H1 (cell line): ENCODE measurements at regions not wholly inside any gene's neighbourhood (a gene's known extent, or its start where the extent isn't known, plus 50 kb on each side); places are given as distances from the start of the nearest gene placed in this dataset.

ENCODE experiments used
- BCL11A ChIP-seq, 2 experiments: IDR thresholded peaks; one replicate each; pipeline ENCODE4 v1.6.1; 2011; ENCODE audit warnings: low read depth in 2 of 2, low read length in 2 of 2, mild to moderate bottlenecking in 2 of 2
- GABPA ChIP-seq: IDR thresholded peaks from 2 replicates; pipeline ENCODE4 v1.6.1; 2011; ENCODE audit warnings: mild to moderate bottlenecking, low read length, moderate library complexity, borderline replicate concordance; ENCODE audit not compliant: insufficient read depth
- JUND ChIP-seq: IDR thresholded peaks from 2 replicates; pipeline ENCODE4 v1.6.1; 2011; ENCODE audit warnings: mild to moderate bottlenecking, improper control_type of control experiment, low read length
- POLR2AphosphoS5 ChIP-seq: IDR thresholded peaks from 2 replicates; pipeline ENCODE4 v1.6.1; 2011; ENCODE audit warnings: low read depth, low read length
- SIX5 ChIP-seq: IDR thresholded peaks from 2 replicates; pipeline ENCODE4 v1.6.1; 2011; ENCODE audit warnings: mild to moderate bottlenecking, low read depth, low read length
- TAF7 ChIP-seq: optimal IDR thresholded peaks from 2 replicates; pipeline ENCODE3; 2011; ENCODE audit warnings: low read depth, mild to moderate bottlenecking, inconsistent platforms, low read length, moderate library complexity, borderline replicate concordance
- TCF12 ChIP-seq: IDR thresholded peaks from 2 replicates; pipeline ENCODE4 v1.6.1; 2011; ENCODE audit warnings: low read depth, mild to moderate bottlenecking, low read length
- TF ChIP-seq, protein P1 (sequence below): fragments of 300-600 bp; sonication (generic); IDR thresholded peaks from 2 replicates; pipeline ENCODE4 v1.7.1; 2012; ENCODE audit warnings: low read length, moderate library complexity, mild to moderate bottlenecking, inconsistent platforms; ENCODE audit not compliant: insufficient replicate concordance
- TF ChIP-seq, protein P2 (sequence below), 3 experiments: IDR thresholded peaks; 1 replicate in 2 of 3; 2 replicates in 1 of 3; pipeline versions ENCODE4 v1.5.1 to v1.6.1; 2011; ENCODE audit warnings: low read length in 3 of 3, mild to moderate bottlenecking in 3 of 3, inconsistent platforms in 2 of 3, low read depth in 1 of 3, moderate library complexity in 1 of 3; ENCODE audit not compliant: insufficient read depth in 1 of 3; ENCODE audit errors: control extremely low read depth in 1 of 3

DNA sequence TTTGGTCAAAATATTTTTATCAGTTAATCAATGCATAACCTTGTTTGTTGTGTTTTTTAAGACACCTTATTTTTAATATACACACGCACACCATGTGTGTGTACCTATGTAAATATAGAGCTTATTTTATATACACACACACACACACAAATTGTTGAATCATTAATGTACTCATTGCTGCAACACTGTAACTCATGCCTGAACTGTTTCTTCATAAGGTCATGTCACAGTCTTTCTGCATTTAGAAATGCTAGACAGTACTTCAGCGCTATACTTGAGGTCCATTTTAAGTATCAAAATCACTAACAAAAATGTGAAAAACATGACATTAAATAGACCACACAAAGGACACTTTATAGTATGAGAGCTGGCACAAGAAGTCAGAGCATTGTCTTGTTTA, 589.4 kb downstream of the SI start (continued):
- TF ChIP-seq, protein P1, sequence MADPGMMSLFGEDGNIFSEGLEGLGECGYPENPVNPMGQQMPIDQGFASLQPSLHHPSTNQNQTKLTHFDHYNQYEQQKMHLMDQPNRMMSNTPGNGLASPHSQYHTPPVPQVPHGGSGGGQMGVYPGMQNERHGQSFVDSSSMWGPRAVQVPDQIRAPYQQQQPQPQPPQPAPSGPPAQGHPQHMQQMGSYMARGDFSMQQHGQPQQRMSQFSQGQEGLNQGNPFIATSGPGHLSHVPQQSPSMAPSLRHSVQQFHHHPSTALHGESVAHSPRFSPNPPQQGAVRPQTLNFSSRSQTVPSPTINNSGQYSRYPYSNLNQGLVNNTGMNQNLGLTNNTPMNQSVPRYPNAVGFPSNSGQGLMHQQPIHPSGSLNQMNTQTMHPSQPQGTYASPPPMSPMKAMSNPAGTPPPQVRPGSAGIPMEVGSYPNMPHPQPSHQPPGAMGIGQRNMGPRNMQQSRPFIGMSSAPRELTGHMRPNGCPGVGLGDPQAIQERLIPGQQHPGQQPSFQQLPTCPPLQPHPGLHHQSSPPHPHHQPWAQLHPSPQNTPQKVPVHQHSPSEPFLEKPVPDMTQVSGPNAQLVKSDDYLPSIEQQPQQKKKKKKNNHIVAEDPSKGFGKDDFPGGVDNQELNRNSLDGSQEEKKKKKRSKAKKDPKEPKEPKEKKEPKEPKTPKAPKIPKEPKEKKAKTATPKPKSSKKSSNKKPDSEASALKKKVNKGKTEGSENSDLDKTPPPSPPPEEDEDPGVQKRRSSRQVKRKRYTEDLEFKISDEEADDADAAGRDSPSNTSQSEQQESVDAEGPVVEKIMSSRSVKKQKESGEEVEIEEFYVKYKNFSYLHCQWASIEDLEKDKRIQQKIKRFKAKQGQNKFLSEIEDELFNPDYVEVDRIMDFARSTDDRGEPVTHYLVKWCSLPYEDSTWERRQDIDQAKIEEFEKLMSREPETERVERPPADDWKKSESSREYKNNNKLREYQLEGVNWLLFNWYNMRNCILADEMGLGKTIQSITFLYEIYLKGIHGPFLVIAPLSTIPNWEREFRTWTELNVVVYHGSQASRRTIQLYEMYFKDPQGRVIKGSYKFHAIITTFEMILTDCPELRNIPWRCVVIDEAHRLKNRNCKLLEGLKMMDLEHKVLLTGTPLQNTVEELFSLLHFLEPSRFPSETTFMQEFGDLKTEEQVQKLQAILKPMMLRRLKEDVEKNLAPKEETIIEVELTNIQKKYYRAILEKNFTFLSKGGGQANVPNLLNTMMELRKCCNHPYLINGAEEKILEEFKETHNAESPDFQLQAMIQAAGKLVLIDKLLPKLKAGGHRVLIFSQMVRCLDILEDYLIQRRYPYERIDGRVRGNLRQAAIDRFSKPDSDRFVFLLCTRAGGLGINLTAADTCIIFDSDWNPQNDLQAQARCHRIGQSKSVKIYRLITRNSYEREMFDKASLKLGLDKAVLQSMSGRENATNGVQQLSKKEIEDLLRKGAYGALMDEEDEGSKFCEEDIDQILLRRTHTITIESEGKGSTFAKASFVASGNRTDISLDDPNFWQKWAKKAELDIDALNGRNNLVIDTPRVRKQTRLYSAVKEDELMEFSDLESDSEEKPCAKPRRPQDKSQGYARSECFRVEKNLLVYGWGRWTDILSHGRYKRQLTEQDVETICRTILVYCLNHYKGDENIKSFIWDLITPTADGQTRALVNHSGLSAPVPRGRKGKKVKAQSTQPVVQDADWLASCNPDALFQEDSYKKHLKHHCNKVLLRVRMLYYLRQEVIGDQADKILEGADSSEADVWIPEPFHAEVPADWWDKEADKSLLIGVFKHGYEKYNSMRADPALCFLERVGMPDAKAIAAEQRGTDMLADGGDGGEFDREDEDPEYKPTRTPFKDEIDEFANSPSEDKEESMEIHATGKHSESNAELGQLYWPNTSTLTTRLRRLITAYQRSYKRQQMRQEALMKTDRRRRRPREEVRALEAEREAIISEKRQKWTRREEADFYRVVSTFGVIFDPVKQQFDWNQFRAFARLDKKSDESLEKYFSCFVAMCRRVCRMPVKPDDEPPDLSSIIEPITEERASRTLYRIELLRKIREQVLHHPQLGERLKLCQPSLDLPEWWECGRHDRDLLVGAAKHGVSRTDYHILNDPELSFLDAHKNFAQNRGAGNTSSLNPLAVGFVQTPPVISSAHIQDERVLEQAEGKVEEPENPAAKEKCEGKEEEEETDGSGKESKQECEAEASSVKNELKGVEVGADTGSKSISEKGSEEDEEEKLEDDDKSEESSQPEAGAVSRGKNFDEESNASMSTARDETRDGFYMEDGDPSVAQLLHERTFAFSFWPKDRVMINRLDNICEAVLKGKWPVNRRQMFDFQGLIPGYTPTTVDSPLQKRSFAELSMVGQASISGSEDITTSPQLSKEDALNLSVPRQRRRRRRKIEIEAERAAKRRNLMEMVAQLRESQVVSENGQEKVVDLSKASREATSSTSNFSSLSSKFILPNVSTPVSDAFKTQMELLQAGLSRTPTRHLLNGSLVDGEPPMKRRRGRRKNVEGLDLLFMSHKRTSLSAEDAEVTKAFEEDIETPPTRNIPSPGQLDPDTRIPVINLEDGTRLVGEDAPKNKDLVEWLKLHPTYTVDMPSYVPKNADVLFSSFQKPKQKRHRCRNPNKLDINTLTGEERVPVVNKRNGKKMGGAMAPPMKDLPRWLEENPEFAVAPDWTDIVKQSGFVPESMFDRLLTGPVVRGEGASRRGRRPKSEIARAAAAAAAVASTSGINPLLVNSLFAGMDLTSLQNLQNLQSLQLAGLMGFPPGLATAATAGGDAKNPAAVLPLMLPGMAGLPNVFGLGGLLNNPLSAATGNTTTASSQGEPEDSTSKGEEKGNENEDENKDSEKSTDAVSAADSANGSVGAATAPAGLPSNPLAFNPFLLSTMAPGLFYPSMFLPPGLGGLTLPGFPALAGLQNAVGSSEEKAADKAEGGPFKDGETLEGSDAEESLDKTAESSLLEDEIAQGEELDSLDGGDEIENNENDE: no peak
- TF ChIP-seq SIX5 (no peak), BCL11A (IDR thresholded peaks at IDR 0.05; ENCODE audit: low read depth in 2 of 2, low read length in 2 of 2) (no peak), TCF12 (no peak), POLR2AphosphoS5 (no peak), JUND (no peak), TAF7 (no peak), GABPA (no peak)
- TF ChIP-seq, protein P2, sequence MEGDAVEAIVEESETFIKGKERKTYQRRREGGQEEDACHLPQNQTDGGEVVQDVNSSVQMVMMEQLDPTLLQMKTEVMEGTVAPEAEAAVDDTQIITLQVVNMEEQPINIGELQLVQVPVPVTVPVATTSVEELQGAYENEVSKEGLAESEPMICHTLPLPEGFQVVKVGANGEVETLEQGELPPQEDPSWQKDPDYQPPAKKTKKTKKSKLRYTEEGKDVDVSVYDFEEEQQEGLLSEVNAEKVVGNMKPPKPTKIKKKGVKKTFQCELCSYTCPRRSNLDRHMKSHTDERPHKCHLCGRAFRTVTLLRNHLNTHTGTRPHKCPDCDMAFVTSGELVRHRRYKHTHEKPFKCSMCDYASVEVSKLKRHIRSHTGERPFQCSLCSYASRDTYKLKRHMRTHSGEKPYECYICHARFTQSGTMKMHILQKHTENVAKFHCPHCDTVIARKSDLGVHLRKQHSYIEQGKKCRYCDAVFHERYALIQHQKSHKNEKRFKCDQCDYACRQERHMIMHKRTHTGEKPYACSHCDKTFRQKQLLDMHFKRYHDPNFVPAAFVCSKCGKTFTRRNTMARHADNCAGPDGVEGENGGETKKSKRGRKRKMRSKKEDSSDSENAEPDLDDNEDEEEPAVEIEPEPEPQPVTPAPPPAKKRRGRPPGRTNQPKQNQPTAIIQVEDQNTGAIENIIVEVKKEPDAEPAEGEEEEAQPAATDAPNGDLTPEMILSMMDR (IDR thresholded peaks at IDR 0.05; ENCODE audit: control extremely low read depth in 1 of 3, insufficient read depth in 1 of 3, low read depth in 1 of 3, low read length in 3 of 3): no peak
